NCI-H2171 treated with DMSO at 0.1 percent for 48 hours (cell line): ENCODE measurements at regions not wholly inside any gene's neighbourhood (a gene's known extent, or its start where the extent isn't known, plus 50 kb on each side); places are given as distances from the start of the nearest gene placed in this dataset.
"Not testable (repeated sequence)": the region's sequence is repeated elsewhere in the genome, so short reads cannot be mapped to it uniquely, and the experiment has no call there.

Experiments
- DNase-seq: peaks from one replicate; lab custom pipeline; 2025; lab: John Stamatoyannopoulos, UW

DNA sequence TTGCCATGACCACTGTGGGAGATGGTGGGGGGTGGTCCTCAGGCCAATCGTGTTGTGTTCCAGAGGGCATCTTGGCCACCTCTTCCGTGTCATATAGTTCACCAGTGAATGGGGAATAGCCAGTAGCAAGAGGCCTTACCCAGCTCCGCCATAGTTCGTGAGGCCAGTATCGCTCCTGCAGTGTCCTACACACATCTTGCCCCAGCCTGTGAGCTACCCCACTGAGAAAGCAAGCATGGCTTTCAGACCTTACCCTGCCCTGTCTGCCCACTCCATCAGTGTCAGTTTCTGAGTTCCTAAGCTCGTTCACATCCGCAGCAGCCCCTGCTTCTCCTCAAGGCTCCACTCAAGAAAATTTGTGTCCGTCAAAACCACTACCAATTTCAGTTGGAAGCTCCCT is 586.0 kb upstream of the PABPC5 start:
- not testable (repeated sequence) for DNase-seq

GRCh38 chrX:90883479-90883878 is 551.2 kb upstream of the PABPC5 start:
- DNase-seq: no peak

DNA sequence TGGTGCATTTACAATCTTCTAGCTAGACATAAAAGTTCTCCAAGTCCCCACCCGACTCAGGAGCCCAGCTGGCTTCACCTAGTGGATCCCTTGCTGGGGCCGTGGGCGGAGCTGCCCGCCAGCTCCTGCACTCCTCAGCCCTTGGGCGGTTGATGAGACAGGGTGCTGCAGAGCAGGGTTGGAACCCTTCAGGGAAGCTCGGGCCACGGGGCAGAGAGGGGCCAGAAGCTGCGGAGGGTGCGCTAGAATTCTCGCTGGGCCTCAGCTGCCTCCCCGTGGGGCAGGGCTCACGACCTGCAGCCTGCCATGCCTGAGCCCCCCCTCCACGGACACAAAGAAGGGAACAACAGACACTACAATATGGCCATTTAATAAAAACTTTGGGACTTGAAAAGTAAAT is 519.8 kb upstream of the PABPC5 start:
- DNase-seq: not testable (repeated sequence)

GRCh38 chrX:90946870-90947269 is 487.8 kb upstream of the PABPC5 start:
- not testable (repeated sequence) for DNase-seq

DNA sequence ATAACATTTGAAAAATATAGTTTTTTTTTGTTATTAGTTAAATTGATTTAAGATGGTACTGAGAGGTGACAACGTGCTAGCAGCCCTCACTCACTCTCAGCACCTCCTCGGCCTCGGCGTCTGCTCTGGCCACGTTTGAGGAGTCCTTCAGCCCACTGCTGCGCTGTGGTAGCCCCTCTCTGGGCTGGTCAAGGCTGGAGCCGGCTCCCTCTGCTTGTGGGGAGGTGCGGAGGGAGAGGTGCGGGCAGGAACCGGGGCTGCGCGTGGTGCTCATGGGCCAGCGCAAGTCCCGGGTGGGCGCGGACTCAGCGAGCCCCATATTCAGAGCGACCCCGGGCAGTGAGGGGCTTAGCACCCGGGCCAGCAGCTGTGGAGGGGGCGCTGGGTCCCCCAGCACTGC is 439.4 kb upstream of the PABPC5 start:
- not testable (repeated sequence) for DNase-seq

GRCh38 chrX:91018111-91018510 is 416.5 kb upstream of the PABPC5 start:
- DNase-seq: not testable (repeated sequence)

DNA sequence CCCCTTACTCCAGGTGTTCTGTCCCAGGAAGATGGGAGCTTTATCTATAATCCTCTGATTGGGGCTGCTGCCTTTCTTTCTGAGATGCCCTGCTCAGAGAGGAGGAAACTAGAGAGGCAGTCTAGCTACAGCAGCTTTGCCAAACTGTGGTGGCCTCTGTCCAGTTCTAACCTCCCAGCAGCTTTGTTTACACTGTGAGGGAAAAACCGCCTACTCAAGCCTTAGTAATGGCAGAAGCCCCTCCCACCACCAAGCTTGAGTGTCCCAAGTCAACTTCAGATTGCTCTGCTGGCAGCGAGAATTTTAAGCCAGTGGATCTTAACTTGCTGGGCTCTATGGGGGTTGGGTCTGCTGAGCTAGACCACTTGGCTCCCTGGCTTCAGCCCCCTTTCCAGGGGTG is 394.9 kb upstream of the PABPC5 start:
- no peak for DNase-seq

DNA sequence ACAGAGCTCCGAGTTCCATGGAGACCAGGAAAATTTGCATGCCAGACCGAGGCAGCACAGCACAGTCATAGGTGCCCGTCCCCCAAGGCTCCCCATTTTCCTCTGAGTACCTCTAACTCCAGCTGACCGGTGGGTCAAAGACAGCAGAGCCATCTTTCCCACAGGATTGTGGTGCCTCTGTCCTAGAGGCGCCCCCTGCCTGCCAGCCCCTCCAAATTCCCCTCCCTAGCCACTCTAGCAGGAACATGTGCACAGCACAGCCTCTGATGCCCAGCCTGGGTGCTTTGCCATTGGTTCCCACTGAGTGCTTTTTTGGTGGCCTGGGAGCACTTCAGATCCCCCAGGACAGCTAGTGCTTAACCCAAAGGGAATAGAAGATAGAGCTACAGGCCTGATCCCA is 368.5 kb upstream of the PABPC5 start:
- DNase-seq: no peak

GRCh38 chrX:91079342-91080114 is 355.1 kb upstream of the PABPC5 start:
- DNase-seq: peak; percentile 39

- no peak for DNase-seq
These were observed 353.8 kb upstream of the PABPC5 start for GRCh38 chrX:91080822-91081221.

DNA sequence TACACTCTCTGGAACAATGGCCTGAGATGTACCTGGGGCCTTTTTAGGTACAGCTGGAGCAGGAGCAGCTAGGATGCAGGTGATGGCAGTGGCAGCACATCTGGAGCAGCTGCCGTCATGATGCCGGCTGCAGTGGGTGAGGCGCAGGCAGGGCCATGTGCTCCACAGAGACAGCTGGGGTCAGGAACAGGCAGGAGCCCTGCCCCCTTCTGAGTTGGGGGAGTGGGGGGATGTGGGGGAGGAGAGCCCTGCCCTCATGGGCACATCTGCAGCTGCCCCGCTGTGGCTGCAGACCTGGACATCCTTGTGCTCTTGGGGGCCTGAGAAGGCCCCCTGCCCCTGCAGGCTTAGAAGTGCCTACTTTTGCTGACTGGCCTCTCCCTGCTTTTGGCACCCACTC is 352.8 kb upstream of the PABPC5 start:
- no peak for DNase-seq

- no peak for DNase-seq
These were observed 325.9 kb upstream of the PABPC5 start for GRCh38 chrX:91108761-91109160.

- DNase-seq: no peak
These were observed 312.4 kb upstream of the PABPC5 start for GRCh38 chrX:91122151-91122694.

GRCh38 chrX:91137883-91138282 is 296.8 kb upstream of the PABPC5 start:
- no peak for DNase-seq
